Suppressor macrophage treated with lipopolysaccharide for 4 hours (primary cell): ENCODE measurements at regions not wholly inside any gene's neighbourhood (a gene's known extent, or its start where the extent isn't known, plus 50 kb on each side); places are given as distances from the start of the nearest gene placed in this dataset.

Experiments used
- DNase-seq: peaks from one replicate; pipeline ENCODE4 v3.0.0-alpha.2; 2020

GRCh38 chr10:130780763-130781162, 530.8 kb downstream of the TCERG1L start:
- no peak for DNase-seq

GRCh38 chr10:130781206-130781605, 530.3 kb downstream of the TCERG1L start:
- DNase-seq: no peak

- DNase-seq: no peak
Observed at GRCh38 chr10:130781623-130782022, 529.9 kb downstream of the TCERG1L start.

- DNase-seq: no peak
Observed at GRCh38 chr10:130782467-130782866, 529.1 kb downstream of the TCERG1L start.

GRCh38 chr10:130784326-130784725, 527.2 kb downstream of the TCERG1L start:
- no peak for DNase-seq

- no peak for DNase-seq
Observed at GRCh38 chr10:130786365-130786966, 525.1 kb downstream of the TCERG1L start.

- no peak for DNase-seq
Observed at GRCh38 chr10:130787243-130787642, 524.3 kb downstream of the TCERG1L start.

GRCh38 chr10:130787821-130788220, 523.7 kb downstream of the TCERG1L start:
- no peak for DNase-seq

- no peak for DNase-seq
Observed at GRCh38 chr10:130790339-130790738, 521.2 kb downstream of the TCERG1L start.

- DNase-seq: no peak
Observed at GRCh38 chr10:130792096-130792845, 519.2 kb downstream of the TCERG1L start.

- no peak for DNase-seq
Observed at GRCh38 chr10:130795819-130796218, 515.7 kb downstream of the TCERG1L start.

- no peak for DNase-seq
Observed at GRCh38 chr10:130799532-130799931, 512.0 kb downstream of the TCERG1L start.

- no peak for DNase-seq
Observed at GRCh38 chr10:130800281-130800680, 511.2 kb downstream of the TCERG1L start.

GRCh38 chr10:130801276-130801675, 510.2 kb downstream of the TCERG1L start:
- no peak for DNase-seq

- no peak for DNase-seq
Observed at GRCh38 chr10:130801784-130802183, 509.7 kb downstream of the TCERG1L start.

- DNase-seq: no peak
Observed at GRCh38 chr10:130802301-130802700, 509.2 kb downstream of the TCERG1L start.

- DNase-seq: no peak
Observed at GRCh38 chr10:130804281-130804680, 507.2 kb downstream of the TCERG1L start.

- no peak for DNase-seq
Observed at GRCh38 chr10:130804778-130805634, 506.5 kb downstream of the TCERG1L start.

GRCh38 chr10:130805635-130806030, 505.9 kb downstream of the TCERG1L start:
- DNase-seq: no peak

GRCh38 chr10:130806426-130806825, 505.1 kb downstream of the TCERG1L start:
- no peak for DNase-seq

GRCh38 chr10:130807096-130807495, 504.4 kb downstream of the TCERG1L start:
- DNase-seq: no peak

- DNase-seq: no peak
Observed at GRCh38 chr10:130807721-130808120, 503.8 kb downstream of the TCERG1L start.

- DNase-seq: no peak
Observed at GRCh38 chr10:130808243-130808642, 503.3 kb downstream of the TCERG1L start.

GRCh38 chr10:130808686-130809085, 502.8 kb downstream of the TCERG1L start:
- no peak for DNase-seq
